Kidney tubule cell (primary cell): ENCODE measurements at regions not wholly inside any gene's neighbourhood (a gene's known extent, or its start where the extent isn't known, plus 50 kb on each side); places are given as distances from the start of the nearest gene placed in this dataset.
"Not testable (repeated sequence)": the region's sequence is repeated elsewhere in the genome, so short reads cannot be mapped to it uniquely, and the experiment has no call there.

Experiments
- DNase-seq: peaks from one replicate; pipeline ENCODE4 v3.0.0-alpha.2; 2018; ENCODE audit warnings: low spot score

- not testable (repeated sequence) for DNase-seq
Measured at GRCh38 chr2:63739180-63739579, 102.5 kb upstream of the UGP2 start.

GRCh38 chr2:63740020-63740419 is 101.7 kb upstream of the UGP2 start:
- no peak for DNase-seq

GRCh38 chr2:63740943-63741342 is 100.8 kb upstream of the UGP2 start:
- DNase-seq: peak; percentile 49

GRCh38 chr2:63741884-63742579 is 99.7 kb upstream of the UGP2 start:
- peak; percentile 51 for DNase-seq

- no peak for DNase-seq
Measured at GRCh38 chr2:63742580-63742976, 99.1 kb upstream of the UGP2 start.

GRCh38 chr2:63743170-63743981 is 98.3 kb upstream of the UGP2 start:
- no peak for DNase-seq

GRCh38 chr2:63743982-63744966 is 97.4 kb upstream of the UGP2 start:
- no peak for DNase-seq

- DNase-seq: not testable (repeated sequence)
Measured at GRCh38 chr2:63746548-63746947, 95.1 kb upstream of the UGP2 start.

GRCh38 chr2:63751901-63752300 is 89.8 kb upstream of the UGP2 start:
- DNase-seq: no peak

GRCh38 chr2:63755216-63755615 is 86.5 kb upstream of the UGP2 start:
- DNase-seq: no peak

- peak; percentile 54 for DNase-seq
Measured at GRCh38 chr2:63755965-63756364, 85.7 kb upstream of the UGP2 start.

- DNase-seq: no peak
Measured at GRCh38 chr2:63763391-63763941, 78.2 kb upstream of the UGP2 start.

- no peak for DNase-seq
Measured at GRCh38 chr2:63764630-63765029, 77.1 kb upstream of the UGP2 start.

GRCh38 chr2:63765117-63765516 is 76.6 kb upstream of the UGP2 start:
- DNase-seq: no peak

GRCh38 chr2:63767307-63767706 is 74.4 kb upstream of the UGP2 start:
- no peak for DNase-seq

GRCh38 chr2:63768051-63768450 is 73.6 kb upstream of the UGP2 start:
- DNase-seq: no peak

GRCh38 chr2:63769915-63770314 is 71.8 kb upstream of the UGP2 start:
- DNase-seq: no peak

GRCh38 chr2:63772061-63772460 is 69.6 kb upstream of the UGP2 start:
- DNase-seq: no peak

- DNase-seq: no peak
Measured at GRCh38 chr2:63775191-63775590, 66.5 kb upstream of the UGP2 start.

- no peak for DNase-seq
Measured at GRCh38 chr2:63776382-63776781, 65.3 kb upstream of the UGP2 start.

- DNase-seq: no peak
Measured at GRCh38 chr2:63777816-63778215, 63.9 kb upstream of the UGP2 start.

GRCh38 chr2:63778391-63778790 is 63.3 kb upstream of the UGP2 start:
- no peak for DNase-seq
